H7 (cell line): ENCODE measurements at regions not wholly inside any gene's neighbourhood (a gene's known extent, or its start where the extent isn't known, plus 50 kb on each side); places are given as distances from the start of the nearest gene placed in this dataset.
A peak's percentile ranks its signal among the peaks of the same experiment; 100 is the strongest.
"Not testable (repeated sequence)": the region's sequence is repeated elsewhere in the genome, so short reads cannot be mapped to it uniquely, and the experiment has no call there.

Experiments used
- DNase-seq: peaks from one replicate; pipeline ENCODE4 v3.0.0; 2012
- H3K27me3 ChIP-seq: 2 replicates; pipeline ENCODE4 v1.6.0; 2011; ENCODE audit warnings: mild to moderate bottlenecking, low read length; ENCODE audit not compliant: control insufficient read depth, insufficient read depth
- H3K36me3 ChIP-seq: replicated peaks from 2 replicates; pipeline ENCODE4 v1.5.1; 2011; ENCODE audit warnings: low read length; ENCODE audit not compliant: control insufficient read depth, insufficient read depth
- H3K4me3 ChIP-seq: 2 replicates; pipeline ENCODE4 v1.5.1; 2011; ENCODE audit warnings: low read depth, mild to moderate bottlenecking, control low read depth, low read length, moderate library complexity; ENCODE audit not compliant: insufficient read depth

DNA sequence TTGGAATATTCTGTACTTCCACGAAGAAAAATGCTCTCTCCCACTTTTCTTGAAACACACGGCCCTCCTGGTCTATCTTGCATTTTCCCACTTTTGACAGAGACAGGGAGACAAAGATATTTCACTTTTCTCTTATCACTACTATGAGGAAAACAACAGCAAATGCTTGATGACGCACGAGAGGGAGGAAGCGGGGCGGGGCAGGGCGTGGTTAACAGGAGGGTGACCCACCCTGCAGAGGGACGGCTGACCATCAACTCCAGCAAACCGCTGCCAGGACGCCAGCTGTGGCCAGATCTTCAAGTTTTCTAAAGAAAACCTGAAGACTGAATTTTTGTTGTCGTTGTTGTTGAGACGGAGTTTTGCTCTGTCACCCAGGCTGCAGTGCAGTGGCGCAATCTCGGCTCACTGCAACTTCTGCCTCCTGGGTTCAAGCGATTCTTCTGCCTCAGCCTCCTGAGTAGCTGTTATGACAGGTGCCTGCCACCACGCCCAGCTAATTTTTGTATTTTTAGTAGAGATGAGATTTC, 63.8 kb downstream of the NSUN5 start:
- H3K27me3 ChIP-seq, result not testable (repeated sequence)

DNA sequence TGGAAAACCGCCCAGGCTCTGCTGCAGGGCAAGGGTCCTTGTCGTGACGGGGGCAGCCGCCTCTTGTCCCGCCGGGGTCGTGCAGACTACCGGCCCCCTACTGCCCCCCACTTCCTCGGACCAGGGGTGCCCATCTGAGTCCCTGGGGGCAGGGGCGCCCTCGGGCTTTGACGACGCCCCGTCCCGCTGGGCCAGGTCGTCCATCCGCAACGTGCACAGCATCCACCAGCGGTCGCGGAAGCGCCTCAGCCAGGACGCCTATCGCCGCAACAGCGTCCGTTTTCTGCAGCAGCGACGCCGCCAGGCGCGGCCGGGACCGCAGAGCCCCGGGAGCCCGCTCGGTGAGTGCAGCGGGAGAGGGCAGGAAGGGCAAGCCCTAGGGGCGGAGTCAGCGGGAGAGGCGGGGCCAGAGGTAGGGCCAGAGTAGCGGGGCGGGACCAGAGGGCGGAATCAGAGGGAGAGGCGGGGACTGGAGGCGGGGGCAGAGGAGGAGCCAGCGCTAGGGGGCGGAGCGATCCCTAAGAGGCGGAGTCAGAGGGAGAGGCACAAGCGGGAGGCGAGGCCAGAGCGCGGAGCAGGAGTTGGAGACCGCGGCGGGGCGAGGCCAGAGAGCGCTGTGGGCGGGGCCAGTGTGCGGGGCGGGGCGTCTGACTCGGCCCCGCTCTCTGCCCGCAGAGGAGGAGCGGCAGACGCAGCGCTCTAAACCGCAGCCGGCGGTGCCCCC, 73.5 kb downstream of the NSUN5 start:
- DNase-seq, H3K36me3 ChIP-seq, H3K27me3 ChIP-seq: not testable (repeated sequence)
- H3K4me3 ChIP-seq, result peak overlapping the region; percentile 35

More for the DNA sequence above, 63.8 kb downstream of the NSUN5 start:
- H3K4me3 ChIP-seq, H3K36me3 ChIP-seq, DNase-seq: not testable (repeated sequence)

DNA sequence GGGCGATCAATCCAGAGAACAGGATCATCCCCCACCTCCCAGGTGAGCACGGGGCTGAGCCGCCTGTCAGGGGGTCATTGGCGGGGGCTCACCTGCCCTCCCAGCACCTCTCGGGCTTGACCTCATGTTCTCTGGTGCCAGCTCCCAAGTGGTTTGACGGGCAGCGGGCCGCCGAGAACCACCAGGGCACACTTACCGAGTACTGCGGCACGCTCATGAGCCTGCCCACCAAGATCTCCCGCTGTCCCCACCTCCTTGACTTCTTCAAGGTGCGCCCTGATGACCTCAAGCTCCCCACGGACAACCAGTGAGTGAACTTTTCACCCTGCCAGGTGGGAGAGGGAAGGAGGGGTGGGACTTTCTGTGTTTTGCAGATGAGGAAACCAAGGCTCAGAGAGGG, 82.9 kb downstream of the NSUN5 start:
- H3K4me3 ChIP-seq, DNase-seq, H3K27me3 ChIP-seq, H3K36me3 ChIP-seq: not testable (repeated sequence)

DNA sequence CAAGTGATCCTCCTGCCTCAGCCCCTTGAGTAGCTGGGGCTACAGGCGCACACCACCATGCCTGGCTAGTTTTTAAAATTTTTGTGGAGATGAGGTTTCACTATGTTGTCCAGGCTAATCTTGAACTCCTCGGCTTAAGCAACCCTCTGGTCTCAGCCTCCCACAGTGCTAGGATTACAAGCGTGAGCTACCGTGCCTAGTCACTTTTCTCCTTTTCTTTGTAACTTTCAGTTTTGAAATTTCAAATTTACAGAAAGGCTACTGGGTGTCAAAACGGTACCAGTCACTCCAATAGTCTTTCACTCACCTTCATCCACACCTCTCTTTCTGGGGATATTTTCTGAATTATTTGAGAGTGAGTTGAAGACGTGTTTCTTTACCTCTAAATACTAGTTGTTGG, 86.9 kb downstream of the NSUN5 start:
- H3K36me3 ChIP-seq, H3K27me3 ChIP-seq, H3K4me3 ChIP-seq, DNase-seq: not testable (repeated sequence)

DNA sequence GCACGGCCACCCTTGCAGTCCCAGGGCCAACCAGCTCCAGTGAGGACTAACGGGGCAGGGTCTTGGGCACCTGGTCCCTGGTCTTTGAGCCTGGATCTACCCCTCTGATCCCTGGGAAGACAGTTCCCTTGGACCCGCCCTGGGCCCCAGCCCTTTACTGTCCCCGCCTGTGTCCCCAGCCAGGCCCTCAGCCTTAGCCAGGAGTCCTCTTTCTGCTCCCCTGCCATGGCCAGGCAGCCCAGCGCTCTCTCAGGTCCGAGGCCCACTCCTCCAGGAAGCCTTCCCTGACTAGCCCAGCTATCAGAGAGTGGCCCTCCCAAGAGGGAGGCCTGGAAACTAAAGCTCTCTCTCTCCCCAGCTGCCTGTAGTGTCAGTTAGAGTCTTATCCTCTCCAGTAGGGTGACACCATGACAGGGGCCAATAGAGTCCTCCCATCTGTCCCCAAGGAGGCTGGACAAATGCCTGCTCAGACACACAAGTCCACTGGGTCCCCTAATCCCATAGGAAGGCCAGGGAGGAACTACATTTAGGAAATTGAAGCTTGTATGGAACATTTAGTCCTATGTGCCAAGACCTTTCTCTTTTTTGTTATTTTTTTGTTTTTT, 87.8 kb downstream of the NSUN5 start:
- not testable (repeated sequence) for H3K36me3 ChIP-seq, DNase-seq, H3K27me3 ChIP-seq, H3K4me3 ChIP-seq

- H3K4me3 ChIP-seq, H3K27me3 ChIP-seq, DNase-seq, H3K36me3 ChIP-seq: not testable (repeated sequence)
These were observed 88.3 kb downstream of the NSUN5 start for GRCh38 chr7:73220357-73220756.

- H3K27me3 ChIP-seq, H3K36me3 ChIP-seq, H3K4me3 ChIP-seq, DNase-seq: not testable (repeated sequence)
These were observed 89.8 kb downstream of the NSUN5 start for GRCh38 chr7:73218802-73219201.

DNA sequence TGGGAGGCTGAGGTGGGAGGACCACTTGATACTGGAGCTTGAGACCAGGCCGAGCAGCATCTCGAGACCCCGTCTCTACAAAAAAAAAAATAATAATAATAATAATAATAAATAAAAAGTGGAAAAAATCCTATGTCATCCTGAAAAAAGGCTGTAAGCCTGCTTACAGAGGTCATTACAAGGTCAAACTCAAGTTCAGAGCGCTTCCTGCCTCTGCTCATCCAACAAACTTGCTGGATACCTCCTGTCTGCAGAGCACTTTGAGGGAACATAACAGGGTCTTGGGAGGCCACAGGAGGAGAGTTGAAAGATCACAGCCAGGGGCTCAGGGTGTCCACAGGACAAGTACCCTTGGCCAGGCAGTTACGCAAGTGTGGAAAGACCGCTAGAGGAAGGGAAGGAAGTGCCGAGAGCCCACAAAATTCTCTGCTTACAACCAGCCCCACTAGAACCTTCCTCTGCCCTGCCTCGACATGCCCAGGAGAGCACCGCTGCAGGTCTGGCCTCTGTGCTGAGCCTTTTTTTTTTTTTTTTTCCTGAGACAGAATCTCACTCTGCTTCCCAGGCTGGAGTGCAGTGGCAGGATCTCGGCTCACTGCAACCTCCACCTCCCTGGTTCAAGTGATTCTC, 92.5 kb downstream of the NSUN5 start:
- not testable (repeated sequence) for H3K27me3 ChIP-seq, H3K4me3 ChIP-seq, H3K36me3 ChIP-seq, DNase-seq

DNA sequence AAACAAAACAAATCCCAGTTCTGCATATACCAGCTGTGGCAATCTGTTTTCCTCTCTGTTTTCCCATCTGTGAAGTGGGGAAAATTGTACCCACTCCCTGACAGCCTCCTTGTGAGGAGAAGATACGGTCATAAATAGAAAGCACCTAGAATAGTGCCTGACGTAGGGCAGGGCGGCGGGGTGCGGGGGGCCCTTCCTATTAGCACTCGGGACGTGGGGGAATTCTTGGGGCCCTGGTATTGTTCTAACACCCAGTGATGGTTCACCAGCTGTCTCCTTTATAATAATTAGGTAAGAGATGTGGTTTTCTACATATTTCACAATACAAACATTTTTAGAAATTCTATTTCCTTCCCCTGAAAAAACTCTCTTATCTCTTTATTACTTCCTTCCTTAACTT, 93.4 kb downstream of the NSUN5 start:
- H3K36me3 ChIP-seq, H3K27me3 ChIP-seq, DNase-seq, H3K4me3 ChIP-seq: not testable (repeated sequence)

DNA sequence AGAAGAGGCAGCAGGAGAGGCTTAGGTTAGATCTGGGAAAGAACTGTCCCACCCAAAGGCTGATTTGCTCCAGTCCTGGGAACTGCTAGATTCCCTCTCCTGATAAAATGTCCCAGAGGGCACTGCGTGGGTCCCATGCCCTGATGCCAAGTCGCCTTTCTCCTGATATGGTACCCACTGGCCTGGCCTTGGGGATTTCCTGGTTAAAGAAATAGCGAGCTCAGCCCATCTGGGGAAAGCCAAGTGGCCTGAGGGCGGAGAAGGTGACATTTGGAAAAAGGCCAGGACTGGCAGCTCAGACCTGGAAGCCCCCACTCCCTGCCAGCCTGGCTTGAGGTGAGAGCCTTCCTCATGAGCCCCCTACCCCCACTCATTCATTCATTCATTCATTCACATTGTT, 94.2 kb downstream of the NSUN5 start:
- not testable (repeated sequence) for H3K4me3 ChIP-seq, H3K27me3 ChIP-seq, DNase-seq, H3K36me3 ChIP-seq

DNA sequence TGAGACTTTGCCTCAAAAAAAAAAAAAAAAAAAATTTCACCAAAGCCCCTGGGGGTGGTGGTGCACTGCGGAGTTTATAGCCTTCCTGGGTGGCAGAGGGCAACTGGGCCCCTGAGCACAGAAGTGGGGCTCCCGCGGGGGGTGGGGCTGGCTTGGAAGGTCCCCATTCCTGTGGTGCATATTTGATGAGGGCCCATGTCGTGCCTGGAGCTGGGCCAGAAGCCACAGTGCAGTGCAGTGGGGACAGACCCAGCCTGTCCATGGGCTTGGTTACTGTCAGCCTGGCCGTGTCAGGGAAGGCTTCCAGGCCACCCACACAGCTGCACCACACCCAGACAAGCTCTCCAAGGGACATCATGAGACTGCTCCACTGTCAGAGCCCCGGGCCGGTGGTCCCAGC, 95.5 kb downstream of the NSUN5 start:
- not testable (repeated sequence) for DNase-seq, H3K4me3 ChIP-seq, H3K36me3 ChIP-seq, H3K27me3 ChIP-seq

- H3K27me3 ChIP-seq, H3K36me3 ChIP-seq, H3K4me3 ChIP-seq, DNase-seq: not testable (repeated sequence)
These were observed 103.0 kb downstream of the NSUN5 start for GRCh38 chr7:73205594-73205993.

GRCh38 chr7:73204898-73205297, 103.7 kb downstream of the NSUN5 start:
- not testable (repeated sequence) for H3K27me3 ChIP-seq, H3K4me3 ChIP-seq, DNase-seq, H3K36me3 ChIP-seq

- not testable (repeated sequence) for H3K27me3 ChIP-seq, H3K36me3 ChIP-seq, DNase-seq, H3K4me3 ChIP-seq
These were observed 105.3 kb downstream of the NSUN5 start for GRCh38 chr7:73203312-73203711.

DNA sequence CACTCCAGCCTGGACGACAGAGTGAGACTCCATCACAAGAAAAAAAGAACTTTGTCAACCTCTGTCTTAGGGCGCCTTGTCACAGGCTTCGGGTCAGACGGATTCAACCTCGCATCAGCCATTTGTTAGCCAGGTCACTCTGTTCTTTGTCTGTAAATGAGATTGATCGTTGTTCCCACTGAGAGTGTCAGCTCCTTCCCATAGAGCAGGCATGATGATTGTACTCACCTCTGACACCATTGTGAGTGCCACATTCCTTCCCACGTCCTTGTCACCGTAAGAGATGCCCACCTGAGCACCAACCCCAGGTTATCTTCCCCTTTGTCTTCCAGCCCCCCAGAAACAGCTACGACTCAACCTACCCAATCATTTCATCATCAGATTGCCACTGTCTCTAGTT, 107.4 kb downstream of the NSUN5 start:
- H3K4me3 ChIP-seq, DNase-seq, H3K36me3 ChIP-seq, H3K27me3 ChIP-seq: not testable (repeated sequence)
